Thyroid gland (tissue), 4 donors: ENCODE measurements at regions not wholly inside any gene's neighbourhood (a gene's known extent, or its start where the extent isn't known, plus 50 kb on each side); places are given as distances from the start of the nearest gene placed in this dataset.
A peak's percentile ranks its signal among the peaks of the same experiment; 100 is the strongest.

Experiments
- DNase-seq, 2 donors: peaks; one replicate each; pipeline ENCODE4 v3.0.0-alpha.2; 2019
- H3K27ac ChIP-seq, 3 donors: fragments of 200-600 bp; sonication (generic); 1 replicate in 2 of 3; 2 replicates in 1 of 3; pipeline ENCODE4 v1.5.1; 2016 to 2019; ENCODE audit warnings: mild to moderate bottlenecking in 1 of 3, moderate library complexity in 1 of 3
- H3K27me3 ChIP-seq: fragments of 200-600 bp; sonication (generic); one replicate; pipeline ENCODE4 v1.5.1; 2019
- H3K36me3 ChIP-seq, 2 donors: fragments of 200-600 bp; sonication (generic); one replicate each; pipeline ENCODE4 v1.5.1; 2016 to 2019
- H3K4me1 ChIP-seq, 2 donors: fragments of 200-600 bp; sonication (generic); one replicate each; pipeline ENCODE4 v1.5.1; 2017 to 2019
- H3K4me3 ChIP-seq, 3 donors: fragments of 200-600 bp; sonication (generic); replicated peaks in 1 of 3; 1 replicate in 2 of 3; 2 replicates in 1 of 3; pipeline ENCODE4 v1.5.1; 2016; ENCODE audit warnings: mild to moderate bottlenecking in 1 of 3
- H3K9me3 ChIP-seq: fragments of 200-600 bp; sonication (generic); one replicate; pipeline ENCODE4 v1.5.1; 2017
- CTCF ChIP-seq, 6 experiments: fragments of 200-600 bp in 3 of 6; fragments of 450-650 bp in 3 of 6; sonication (generic) in 3 of 6; IDR thresholded peaks; one replicate each; pipeline ENCODE4 v1.5.1; 2016 to 2019; ENCODE audit warnings: antibody characterized with exemption in 6 of 6, mild to moderate bottlenecking in 2 of 6, inconsistent platforms in 1 of 6, moderate library complexity in 1 of 6
- POLR2A ChIP-seq, 2 donors: fragments of 450-650 bp; IDR thresholded peaks; one replicate each; pipeline ENCODE4 v1.6.1; 2017; ENCODE audit warnings: antibody characterized with exemption in 2 of 2, mild to moderate bottlenecking in 2 of 2, moderate library complexity in 1 of 2
- WGBS, 2 donors: methylation state at CpG; one replicate each; pipeline ENCODE4 v1.1.5; 2017; 5-methylcytosine and 5-hydroxymethylcytosine counted together
- intact Hi-C: fragments of 100-400 bp; cut with DNase I; formaldehyde crosslinking; loops from one replicate; pipeline ENCODE4 v1.15.1; 2023

GRCh38 chrX:38473701-38474100 lies 87.6 kb upstream of the TSPAN7 start:
- Histone ChIP-seq H3K9me3 (no peaks in the 10 kb centered on the region), H3K27ac (no peak overlapping the region), H3K4me1 (no peaks in the 10 kb centered on the region), H3K27me3 (no peaks in the 10 kb centered on the region), H3K4me3 (no peak overlapping the region), H3K36me3 (no peaks in the 10 kb centered on the region)
- intact Hi-C loops: no loop called here
- WGBS, 2 donors: 81 to 90% methylated on average over 3 of the region's 3 CpGs
- no peak for DNase-seq
- TF ChIP-seq POLR2A (IDR thresholded peaks at IDR 0.05) (no peak), CTCF (IDR thresholded peaks at IDR 0.05) (no peak)

GRCh38 chrX:38474543-38474942 lies 86.8 kb upstream of the TSPAN7 start:
- Histone ChIP-seq H3K27me3 (no peaks in the 10 kb centered on the region), H3K27ac (no peak overlapping the region), H3K36me3 (no peaks in the 10 kb centered on the region), H3K4me3 (no peak overlapping the region), H3K9me3 (no peaks in the 10 kb centered on the region), H3K4me1 (no peaks in the 10 kb centered on the region)
- no peak for DNase-seq
- WGBS, 2 donors: 80 to 91% methylated on average over 3 of the region's 3 CpGs
- intact Hi-C loops: no loop called here
- TF ChIP-seq POLR2A (IDR thresholded peaks at IDR 0.05) (no peak), CTCF (IDR thresholded peaks at IDR 0.05) (no peak)

GRCh38 chrX:38482183-38482582 lies 79.2 kb upstream of the TSPAN7 start:
- TF ChIP-seq CTCF (IDR thresholded peaks at IDR 0.05): no peak
- TF ChIP-seq POLR2A (IDR thresholded peaks at IDR 0.05): no peak
- Histone ChIP-seq H3K36me3 (no peaks in the 10 kb centered on the region), H3K27me3 (no peaks in the 10 kb centered on the region), H3K4me3 (no peak overlapping the region), H3K9me3 (no peaks in the 10 kb centered on the region), H3K4me1 (peaks cover 0 to 10% of the 10 kb centered on the region in 2 donors), H3K27ac (peak overlapping the region in 1 of 3 donors; percentile 41)
- WGBS, 2 donors: 13 to 17% methylated on average over 1 to 2 of the region's 3 CpGs
- DNase-seq: peak; percentile 74
- intact Hi-C loops: no loop called here

- DNase-seq: peak; percentile 73 to 81
- Histone ChIP-seq H3K36me3 (no peaks in the 10 kb centered on the region), H3K27me3 (no peaks in the 10 kb centered on the region), H3K4me1 (peaks cover 0 to 16% of the 10 kb centered on the region in 2 donors), H3K27ac (peak overlapping the region in 2 of 3 donors; percentile 24 to 29), H3K4me3 (no peak overlapping the region), H3K9me3 (no peaks in the 10 kb centered on the region)
- WGBS, 2 donors: 50 to 55% methylated on average over 6 to 21 of the region's 27 CpGs
- intact Hi-C loops: no loop called here
- TF ChIP-seq POLR2A (IDR thresholded peaks at IDR 0.05): no peak
- TF ChIP-seq CTCF (IDR thresholded peaks at IDR 0.05): no peak
Measured at GRCh38 chrX:38484607-38485498, 76.5 kb upstream of the TSPAN7 start.

GRCh38 chrX:38489341-38489740 lies 72.0 kb upstream of the TSPAN7 start:
- WGBS, 2 donors: 22 to 24% methylated on average over 3 of the region's 3 CpGs

More at GRCh38 chrX:38489341-38489740, 72.0 kb upstream of the TSPAN7 start:
- no peaks in the 10 kb centered on the region for H3K36me3 ChIP-seq
- no peaks in the 10 kb centered on the region for H3K27me3 ChIP-seq
- intact Hi-C loops: no loop called here
- TF ChIP-seq POLR2A (IDR thresholded peaks at IDR 0.05) (peak in 1 of 2 donors; percentile 6), CTCF (IDR thresholded peaks at IDR 0.05) (no peak)
- peak; percentile 56 to 57 for DNase-seq
- no peaks in the 10 kb centered on the region for H3K9me3 ChIP-seq
- no peak overlapping the region for H3K4me3 ChIP-seq
- peak overlapping the region; percentile 31 to 79 (median 39) for H3K27ac ChIP-seq
- H3K4me1 ChIP-seq: peaks cover 3 to 16% of the 10 kb centered on the region in 2 donors
